HCT116 (cell line): ENCODE measurements at regions not wholly inside any gene's neighbourhood (a gene's known extent, or its start where the extent isn't known, plus 50 kb on each side); places are given as distances from the start of the nearest gene placed in this dataset.

Experiments
- ATAC-seq: fragments of 200-7000 bp; cut with Tn5 transposase; 2 replicates; pipeline ENCODE4 v1.9.1; 2020; ENCODE audit warnings: mild to moderate bottlenecking, moderate library complexity
- BruUV-seq: library from RNA; stranded (reverse); fragments of 400-500 nt; replicated peaks from 2 replicates; lab custom pipeline; 2021; lab: Mats Ljungman, UMichigan
- CTCF ChIA-PET: fragments of 300-600 bp; sonication (Branson Sonifier 250); formaldehyde crosslinking; loops from one replicate; lab custom pipeline; 2021; ENCODE audit warnings: antibody characterized with exemption; lab: Charles Lee
- POLR2A ChIA-PET: fragments of 300-600, 350-600 bp; sonication (Branson Sonifier 250); formaldehyde crosslinking; loops from one replicate; lab custom pipeline; 2021; ENCODE audit warnings: antibody characterized with exemption; lab: Charles Lee
- RAD21 ChIA-PET, 2 experiments: fragments of 300-600 bp; sonication (Branson Sonifier 250); formaldehyde crosslinking; loops; one replicate each; lab custom pipeline; 2023; ENCODE audit warnings: low total read pairs in 2 of 2; ENCODE audit not compliant: uncharacterized antibody in 2 of 2, unreplicated experiment in 2 of 2, low non-redundant PET in 1 of 2; lab: Charles Lee
- DNase-seq: peaks from one replicate; pipeline ENCODE4 v3.0.0-alpha.2; 2010; ENCODE audit warnings: low read depth, low spot score
- H2AFZ ChIP-seq: fragments of 200-600 bp; shearing (Covaris generic), sonication (generic); 2 replicates; pipeline ENCODE4 v1.6.1; 2017; ENCODE audit warnings: low read depth, mixed run types, mixed read lengths, antibody characterized with exemption, low read length; ENCODE audit not compliant: poor library complexity, severe bottlenecking
- H3K27ac ChIP-seq: 2 replicates; pipeline ENCODE4 v1.5.1; 2012; ENCODE audit warnings: low read depth, low read length
- H3K27me3 ChIP-seq: fragments of 200-600 bp; sonication (generic); 2 replicates; pipeline ENCODE4 v1.6.1; 2016; ENCODE audit warnings: mixed run types, low read length, mixed read lengths; ENCODE audit not compliant: insufficient read depth
- H3K36me3 ChIP-seq, 2 experiments: fragments of 200-500 bp in 1 of 2; fragments of 200-600 bp in 1 of 2; sonication (Bioruptor generic) in 1 of 2; sonication (generic) in 1 of 2; 2 replicates each; pipeline versions ENCODE4 v1.5.1 to v1.6.1; 2014 to 2016; ENCODE audit warnings: low read length in 2 of 2, inconsistent platforms in 1 of 2, mixed read lengths in 1 of 2, mixed run types in 1 of 2; ENCODE audit not compliant: insufficient read depth in 2 of 2, control insufficient read depth in 1 of 2
- H3K4me1 ChIP-seq, 2 experiments: fragments of 200-600 bp in 1 of 2; sonication (generic) in 1 of 2; 2 replicates each; pipeline versions ENCODE4 v1.5.1 to v1.6.1; 2012 to 2017; ENCODE audit warnings: low read length in 2 of 2, inconsistent platforms in 1 of 2, mild to moderate bottlenecking in 1 of 2, mixed read lengths in 1 of 2, mixed run types in 1 of 2, moderate library complexity in 1 of 2; ENCODE audit not compliant: insufficient read depth in 2 of 2, control insufficient read depth in 1 of 2
- H3K4me2 ChIP-seq: fragments of 200-600 bp; sonication (generic); 2 replicates; pipeline ENCODE4 v1.6.1; 2017; ENCODE audit warnings: mixed run types, low read length, mixed read lengths
- H3K4me3 ChIP-seq, 2 experiments: fragments of 200-600 bp in 1 of 2; sonication (generic) in 1 of 2; replicated peaks in 1 of 2; 2 replicates each; pipeline ENCODE4 v1.5.1; 2011 to 2016; ENCODE audit warnings: low read length in 2 of 2, control low read depth in 1 of 2, low read depth in 1 of 2, mild to moderate bottlenecking in 1 of 2, mixed read lengths in 1 of 2, mixed run types in 1 of 2
- H3K79me2 ChIP-seq: fragments of 200-600 bp; sonication (generic); 2 replicates; pipeline ENCODE4 v1.6.1; 2017; ENCODE audit warnings: mild to moderate bottlenecking, mixed run types, low read length, moderate library complexity, mixed read lengths; ENCODE audit not compliant: insufficient read depth
- H3K9ac ChIP-seq: fragments of 200-600 bp; sonication (generic); 2 replicates; pipeline ENCODE4 v1.6.1; 2016; ENCODE audit warnings: low read length, mixed read lengths
- H3K9me2 ChIP-seq: fragments of 200-600 bp; sonication (generic), shearing (Covaris generic); 2 replicates; pipeline ENCODE4 v1.6.1; 2017; ENCODE audit warnings: mixed run types, mild to moderate bottlenecking, moderate library complexity; ENCODE audit not compliant: insufficient read depth
- H3K9me3 ChIP-seq, 2 experiments: fragments of 200-500 bp in 1 of 2; fragments of 200-600 bp in 1 of 2; sonication (Bioruptor generic) in 1 of 2; sonication (generic) in 1 of 2; 2 replicates each; pipeline ENCODE4 v1.6.1; 2014 to 2017; ENCODE audit warnings: low read length in 2 of 2, mixed read lengths in 2 of 2, inconsistent platforms in 1 of 2, low read depth in 1 of 2, mild to moderate bottlenecking in 1 of 2, mixed run types in 1 of 2, moderate library complexity in 1 of 2; ENCODE audit not compliant: control insufficient read depth in 1 of 2, insufficient read depth in 1 of 2
- H4K20me1 ChIP-seq: fragments of 200-600 bp; sonication (generic), shearing (Covaris generic); 2 replicates; pipeline ENCODE4 v1.6.1; 2017; ENCODE audit warnings: mixed run types, mild to moderate bottlenecking, moderate library complexity; ENCODE audit not compliant: insufficient read depth
- CEBPB ChIP-seq: IDR thresholded peaks from 2 replicates; pipeline ENCODE4 v1.6.1; 2012; ENCODE audit warnings: low read depth
- EZH2phosphoT487 ChIP-seq: fragments of 200-600 bp; IDR thresholded peaks from 2 replicates; pipeline ENCODE4 v1.6.1; 2018; ENCODE audit warnings: antibody characterized with exemption, borderline replicate concordance
- FOSL1 ChIP-seq: IDR thresholded peaks from 2 replicates; pipeline ENCODE4 v1.6.1; 2012; ENCODE audit warnings: low read depth
- POLR2AphosphoS5 ChIP-seq: IDR thresholded peaks from 2 replicates; pipeline ENCODE4 v1.6.1; 2011; ENCODE audit warnings: mild to moderate bottlenecking, low read depth, low read length, moderate library complexity
- RAD21 ChIP-seq: IDR thresholded peaks from 2 replicates; pipeline ENCODE4 v1.6.1; 2012; ENCODE audit warnings: low read depth, mild to moderate bottlenecking
- SRF ChIP-seq: IDR thresholded peaks from 2 replicates; pipeline ENCODE4 v1.6.1; 2012; ENCODE audit warnings: low read depth
- TCF7L2 ChIP-seq: IDR thresholded peaks from 2 replicates; pipeline ENCODE4 v1.7.0; 2011; ENCODE audit warnings: borderline replicate concordance, inconsistent platforms; ENCODE audit not compliant: insufficient read depth, insufficient read length; ENCODE audit errors: extremely low read depth
- YY1 ChIP-seq: IDR thresholded peaks from 2 replicates; pipeline ENCODE4 v1.6.1; 2011; ENCODE audit warnings: low read length, low read depth, moderate library complexity, mild to moderate bottlenecking; ENCODE audit not compliant: insufficient replicate concordance; ENCODE audit errors: extremely low read depth
- ZFX ChIP-seq: fragments of 450-650 bp; IDR thresholded peaks from 2 replicates; pipeline ENCODE4 v1.6.1; 2017
- ZNF274 ChIP-seq: fragments of 200-500 bp; sonication (Bioruptor generic); IDR thresholded peaks from 2 replicates; pipeline ENCODE4 v1.6.1; 2014; ENCODE audit warnings: mild to moderate bottlenecking, low read depth, low read length, inconsistent platforms
- intact Hi-C: fragments of 100-400 bp; cut with micrococcal nuclease; formaldehyde crosslinking; loops from 2 replicates; pipeline ENCODE4 v1.10.0; 2022

- TF ChIP-seq ZNF274 (no peak), CEBPB (no peak), POLR2AphosphoS5 (no peak), YY1 (no peak), RAD21 (no peak), ZFX (no peak), EZH2phosphoT487 (no peak)
- Histone ChIP-seq H4K20me1 (no peaks in the 10 kb centered on the region), H3K9me2 (no peaks in the 10 kb centered on the region), H3K4me3 (no peak overlapping the region), H3K79me2 (no peaks in the 10 kb centered on the region), H3K4me2 (no peak overlapping the region), H3K36me3 (no peaks in the 10 kb centered on the region), H3K4me1 (no peaks in the 10 kb centered on the region), H3K9ac (no peak overlapping the region), H3K9me3 (no peaks in the 10 kb centered on the region), H3K27me3 (no peaks in the 10 kb centered on the region), H2AFZ (no peak overlapping the region), H3K27ac (no peak overlapping the region)
- intact Hi-C loops: no loop called here
- CTCF ChIA-PET: no interaction called here
- no peak for ATAC-seq
- POLR2A ChIA-PET: no interaction called here
- no TSS peak for BruUV-seq
- RAD21 ChIA-PET: no interaction called here
- DNase-seq: no peak
These were observed 349.0 kb downstream of the LMO7 start for GRCh38 chr13:75985132-75985531.

- H3K4me2 ChIP-seq: no peak overlapping the region
- no peaks in the 10 kb centered on the region for H3K27me3 ChIP-seq
- RAD21 ChIA-PET: no interaction called here
- no peaks in the 10 kb centered on the region for H3K9me3 ChIP-seq
- no peak overlapping the region for H2AFZ ChIP-seq
- H3K79me2 ChIP-seq: no peaks in the 10 kb centered on the region
- H3K27ac ChIP-seq: no peak overlapping the region
- H3K4me3 ChIP-seq: no peak overlapping the region
- TF ChIP-seq EZH2phosphoT487 (no peak), FOSL1 (no peak), TCF7L2 (no peak), SRF (no peak)
- TF ChIP-seq, all 23 proteins: peak for 0
- DNase-seq: no peak
- ChIA-PET CTCF (no interaction called here), POLR2A (no interaction called here)
- Histone ChIP-seq H3K4me1 (no peaks in the 10 kb centered on the region), H4K20me1 (no peaks in the 10 kb centered on the region), H3K9ac (no peak overlapping the region), H3K9me2 (no peaks in the 10 kb centered on the region), H3K36me3 (no peaks in the 10 kb centered on the region)
- intact Hi-C loops: no loop called here
- ATAC-seq: no peak
- BruUV-seq: no TSS peak
These were observed 342.7 kb downstream of the LMO7 start for GRCh38 chr13:75978818-75979217.
